ENCODE measurements at regions not wholly inside any gene's neighbourhood (a gene's known extent, or its start where the extent isn't known, plus 50 kb on each side); places are given as distances from the start of the nearest gene placed in this dataset.

DNA sequence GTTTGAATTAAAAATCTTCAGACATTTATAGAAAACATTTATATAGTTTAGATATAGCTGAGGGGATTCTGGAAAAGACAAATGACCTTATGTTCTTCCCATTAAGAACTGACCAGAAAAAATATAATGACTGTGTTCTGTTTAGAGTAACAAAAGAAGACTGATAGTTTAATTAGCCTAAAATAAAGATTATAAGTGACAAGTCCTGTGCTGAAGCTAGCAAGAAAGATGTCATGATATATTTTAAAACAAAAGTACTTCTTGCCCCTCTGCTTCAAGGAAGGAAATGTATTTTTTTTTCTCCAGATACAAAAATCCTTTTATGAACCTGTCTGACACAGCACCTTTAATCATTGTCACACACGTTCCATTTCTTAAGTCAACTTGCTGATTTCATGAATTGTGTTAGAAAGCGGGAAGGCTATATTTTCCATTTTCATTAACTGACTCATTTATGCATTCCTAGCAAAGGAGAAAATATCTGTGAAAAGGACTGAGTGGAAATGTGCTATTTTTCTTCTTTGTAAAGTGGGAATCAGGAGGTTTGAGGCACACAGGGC lies 690.7 kb upstream of the GOT2 start:
- no peaks in the 10 kb centered on the region for H3K9me3 ChIP-seq (ENCODE audit: insufficient read depth, low read depth)
- H3K79me2 ChIP-seq (ENCODE audit: low read depth), result no peaks in the 10 kb centered on the region
- ChIA-PET POLR2A (ENCODE audit: unreplicated experiment) (no interaction called here), CTCF (no interaction called here)
- no peak overlapping the region for H3K4me2 ChIP-seq
- no peak overlapping the region for H3K4me3 ChIP-seq
- intact Hi-C loops (cut with micrococcal nuclease; ENCODE audit: unreplicated experiment), result no loop called here
- no peak for TF ChIP-seq EZH2 (IDR thresholded peaks at IDR 0.05; ENCODE audit: low read depth)
- TF ChIP-seq, protein P1, sequence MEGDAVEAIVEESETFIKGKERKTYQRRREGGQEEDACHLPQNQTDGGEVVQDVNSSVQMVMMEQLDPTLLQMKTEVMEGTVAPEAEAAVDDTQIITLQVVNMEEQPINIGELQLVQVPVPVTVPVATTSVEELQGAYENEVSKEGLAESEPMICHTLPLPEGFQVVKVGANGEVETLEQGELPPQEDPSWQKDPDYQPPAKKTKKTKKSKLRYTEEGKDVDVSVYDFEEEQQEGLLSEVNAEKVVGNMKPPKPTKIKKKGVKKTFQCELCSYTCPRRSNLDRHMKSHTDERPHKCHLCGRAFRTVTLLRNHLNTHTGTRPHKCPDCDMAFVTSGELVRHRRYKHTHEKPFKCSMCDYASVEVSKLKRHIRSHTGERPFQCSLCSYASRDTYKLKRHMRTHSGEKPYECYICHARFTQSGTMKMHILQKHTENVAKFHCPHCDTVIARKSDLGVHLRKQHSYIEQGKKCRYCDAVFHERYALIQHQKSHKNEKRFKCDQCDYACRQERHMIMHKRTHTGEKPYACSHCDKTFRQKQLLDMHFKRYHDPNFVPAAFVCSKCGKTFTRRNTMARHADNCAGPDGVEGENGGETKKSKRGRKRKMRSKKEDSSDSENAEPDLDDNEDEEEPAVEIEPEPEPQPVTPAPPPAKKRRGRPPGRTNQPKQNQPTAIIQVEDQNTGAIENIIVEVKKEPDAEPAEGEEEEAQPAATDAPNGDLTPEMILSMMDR (conservative IDR thresholded peaks at IDR 0.05), result no peak
- no TSS peak for BruUV-seq (replicated peaks)
- no peak overlapping the region for H3K27ac ChIP-seq
- H3F3A ChIP-seq (ENCODE audit: insufficient read depth, low read depth), result no peaks in the 10 kb centered on the region
- H3K27me3 ChIP-seq (ENCODE audit: insufficient read depth, low read depth), result no peaks in the 10 kb centered on the region
- no peaks in the 10 kb centered on the region; the same call in 1 of the 2 replicates for H3K9me2 ChIP-seq (ENCODE audit: insufficient read depth)
- no peaks in the 10 kb centered on the region for H4K20me1 ChIP-seq (ENCODE audit: insufficient read depth)
- no peaks in the 10 kb centered on the region for H3K36me3 ChIP-seq (ENCODE audit: low read depth)
- no peaks in the 10 kb centered on the region for H3K4me1 ChIP-seq (replicated peaks; ENCODE audit: insufficient read depth)
- no peak for DNase-seq
- H2AFZ ChIP-seq, result no peak overlapping the region

DNA sequence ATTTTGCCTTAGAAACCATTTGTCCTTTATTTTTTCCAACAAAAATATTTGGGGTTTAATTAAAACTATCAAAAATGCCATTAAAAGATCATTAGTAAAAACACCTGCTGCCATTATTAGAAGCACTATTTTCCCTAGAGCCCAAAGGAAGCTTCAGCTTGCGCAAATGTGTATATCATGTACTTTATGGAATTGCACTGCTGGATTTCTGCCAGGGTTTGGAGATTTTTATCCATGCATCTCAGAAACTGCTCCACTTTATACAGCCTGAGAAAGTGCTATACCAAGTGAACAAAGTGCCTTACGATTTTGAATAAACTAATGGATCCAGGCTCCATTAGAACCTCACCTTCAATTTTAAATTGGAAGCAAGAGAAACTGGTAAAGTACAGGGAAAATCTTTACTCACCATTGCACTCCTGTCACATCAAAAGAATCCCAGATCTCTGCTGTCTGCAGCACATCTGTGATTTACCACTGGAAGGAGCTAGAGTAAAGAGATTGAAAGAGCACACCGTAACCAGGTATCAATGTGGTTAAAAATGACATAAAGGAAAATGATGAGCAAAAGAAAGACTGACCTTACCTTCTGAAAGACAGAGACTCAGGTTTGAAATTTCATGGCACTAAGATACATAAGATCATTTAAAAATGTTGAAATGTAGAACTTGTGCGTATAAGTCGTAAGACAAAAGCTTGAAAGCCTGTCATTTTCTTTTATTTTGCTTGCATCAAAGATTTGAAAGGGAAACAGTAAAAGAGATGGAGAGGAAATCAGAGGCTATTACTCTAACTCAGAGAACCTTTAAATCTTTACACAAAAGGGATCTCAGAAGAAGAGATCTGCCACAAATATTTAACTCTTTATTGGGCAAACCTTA lies 678.1 kb upstream of the GOT2 start:
- H3K9me2 ChIP-seq (ENCODE audit: insufficient read depth), result no peaks in the 10 kb centered on the region
- POLR2A ChIA-PET (ENCODE audit: unreplicated experiment), result no interaction called here
- no peaks in the 10 kb centered on the region for H4K20me1 ChIP-seq (ENCODE audit: insufficient read depth)
- H2AFZ ChIP-seq, result no peak overlapping the region
- no peak overlapping the region for H3K27ac ChIP-seq
- CTCF ChIA-PET, result no interaction called here
- no peak for DNase-seq
- no peaks in the 10 kb centered on the region for H3F3A ChIP-seq (ENCODE audit: insufficient read depth, low read depth)
- no peaks in the 10 kb centered on the region for H3K27me3 ChIP-seq (ENCODE audit: insufficient read depth, low read depth)
- no peaks in the 10 kb centered on the region for H3K9me3 ChIP-seq (ENCODE audit: insufficient read depth, low read depth)
- intact Hi-C loops (cut with micrococcal nuclease; ENCODE audit: unreplicated experiment), result no loop called here
- TF ChIP-seq, protein P1 (conservative IDR thresholded peaks at IDR 0.05), result no peak; the same call in 1 of the 2 replicates
- TF ChIP-seq EZH2 (IDR thresholded peaks at IDR 0.05; ENCODE audit: low read depth), result no peak
- no peak overlapping the region for H3K4me3 ChIP-seq
- H3K36me3 ChIP-seq (ENCODE audit: low read depth), result no peaks in the 10 kb centered on the region
- BruUV-seq (replicated peaks), result no TSS peak
- H3K4me1 ChIP-seq (replicated peaks; ENCODE audit: insufficient read depth), result no peaks in the 10 kb centered on the region
- no peak overlapping the region for H3K4me2 ChIP-seq
- H3K79me2 ChIP-seq (ENCODE audit: low read depth), result no peaks in the 10 kb centered on the region

DNA sequence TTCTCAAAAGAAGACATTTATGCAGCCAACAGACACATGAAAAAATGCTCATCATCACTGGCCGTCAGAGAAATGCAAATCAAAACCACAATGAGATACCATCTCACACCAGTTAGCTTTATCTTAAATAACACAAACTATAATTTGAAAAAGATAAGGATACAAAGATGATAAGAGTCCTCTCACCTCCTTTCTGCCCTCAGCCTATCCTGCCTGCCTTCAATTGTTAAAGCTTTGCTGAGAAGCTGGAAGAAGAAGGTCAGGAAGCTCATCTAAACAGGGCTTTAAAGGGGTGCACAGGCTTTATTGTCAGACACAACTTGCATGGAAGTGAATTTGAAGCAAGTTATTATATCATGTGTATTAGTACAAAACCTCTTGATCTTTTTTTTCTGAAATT lies 676.3 kb upstream of the GOT2 start:
- Histone ChIP-seq H4K20me1 (ENCODE audit: insufficient read depth) (no peaks in the 10 kb centered on the region), H3K4me1 (replicated peaks; ENCODE audit: insufficient read depth) (no peaks in the 10 kb centered on the region), H3K4me3 (no peak overlapping the region), H3F3A (ENCODE audit: insufficient read depth, low read depth) (no peaks in the 10 kb centered on the region), H2AFZ (no peak overlapping the region), H3K4me2 (no peak overlapping the region), H3K27me3 (ENCODE audit: insufficient read depth, low read depth) (no peaks in the 10 kb centered on the region), H3K9me2 (ENCODE audit: insufficient read depth) (no peaks in the 10 kb centered on the region), H3K36me3 (ENCODE audit: low read depth) (no peaks in the 10 kb centered on the region), H3K27ac (no peak overlapping the region), H3K9me3 (ENCODE audit: insufficient read depth, low read depth) (no peaks in the 10 kb centered on the region), H3K79me2 (ENCODE audit: low read depth) (no peaks in the 10 kb centered on the region)
- intact Hi-C loops (cut with micrococcal nuclease; ENCODE audit: unreplicated experiment), result no loop called here
- DNase-seq, result no peak
- BruUV-seq (replicated peaks), result no TSS peak
- TF ChIP-seq EZH2 (IDR thresholded peaks at IDR 0.05; ENCODE audit: low read depth), result no peak
- TF ChIP-seq, protein P1 (conservative IDR thresholded peaks at IDR 0.05), result no peak
- CTCF ChIA-PET, result no interaction called here
- POLR2A ChIA-PET (ENCODE audit: unreplicated experiment), result no interaction called here

Data from PC-9 (cell line).